HEK293 (cell line): ENCODE measurements at regions not wholly inside any gene's neighbourhood (a gene's known extent, or its start where the extent isn't known, plus 50 kb on each side); places are given as distances from the start of the nearest gene placed in this dataset.

Experiments
- CTCF ChIA-PET: fragments of 350-600 bp; formaldehyde crosslinking; extraction: SDS; loops from one replicate; lab custom pipeline; 2021; ENCODE audit warnings: antibody characterized with exemption; lab: Yijun Ruan, JAX
- POLR2A ChIA-PET: fragments of 300-600 bp; formaldehyde crosslinking; extraction: SDS; loops from one replicate; lab custom pipeline; 2020; ENCODE audit warnings: antibody characterized with exemption, inconsistent platforms; lab: Yijun Ruan, JAX
- H3K27ac ChIP-seq: fragments of 200-500 bp; sonication (Bioruptor generic); 2 replicates; pipeline ENCODE4 v1.5.1; 2014; ENCODE audit warnings: low read depth, low read length, control low read depth, inconsistent platforms; ENCODE audit errors: extremely low read depth
- H3K36me3 ChIP-seq, 2 experiments: fragments of 200-500 bp in 1 of 2; sonication (Bioruptor generic) in 1 of 2; 1 replicate in 1 of 2; 2 replicates in 1 of 2; pipeline ENCODE4 v1.5.1; 2014 to 2017; ENCODE audit warnings: inconsistent platforms in 2 of 2, low read length in 2 of 2; ENCODE audit not compliant: control insufficient read depth in 2 of 2, insufficient read depth in 1 of 2
- H3K4me1 ChIP-seq: fragments of 200-500 bp; sonication (Bioruptor generic); 2 replicates; pipeline ENCODE4 v1.5.1; 2014; ENCODE audit warnings: mild to moderate bottlenecking, low read length, inconsistent platforms; ENCODE audit not compliant: control insufficient read depth, insufficient read depth
- H3K4me3 ChIP-seq: 2 replicates; pipeline ENCODE4 v1.5.1; 2011; ENCODE audit warnings: low read depth, mild to moderate bottlenecking, control low read depth, low read length, moderate library complexity
- H3K9me3 ChIP-seq: fragments of 200-500 bp; sonication (Bioruptor generic); 2 replicates; pipeline ENCODE4 v1.5.1; 2014; ENCODE audit warnings: low read depth, low read length, inconsistent platforms; ENCODE audit not compliant: control insufficient read depth, insufficient read depth
- ATF2 ChIP-seq: fragments of 450-650 bp; formaldehyde crosslinking; IDR thresholded peaks from 2 replicates; pipeline ENCODE4 v1.5.1; 2016; ENCODE audit warnings: missing biosample characterization, missing genetic modification characterization, low read depth
- HIC1 ChIP-seq: fragments of 450-650 bp; formaldehyde crosslinking; IDR thresholded peaks from 2 replicates; pipeline ENCODE4 v1.5.1; 2016; ENCODE audit warnings: missing biosample characterization, missing genetic modification characterization
- KLF16 ChIP-seq: fragments of 450-650 bp; formaldehyde crosslinking; IDR thresholded peaks from 2 replicates; pipeline ENCODE4 v1.5.1; 2017; ENCODE audit warnings: missing biosample characterization, missing genetic modification characterization
- OSR2 ChIP-seq: fragments of 450-650 bp; formaldehyde crosslinking; IDR thresholded peaks from 2 replicates; pipeline ENCODE4 v1.5.1; 2016; ENCODE audit warnings: missing biosample characterization, missing genetic modification characterization
- OVOL3 ChIP-seq: fragments of 450-650 bp; formaldehyde crosslinking; IDR thresholded peaks from 2 replicates; pipeline ENCODE4 v1.5.1; 2016; ENCODE audit warnings: missing biosample characterization, missing genetic modification characterization
- TRIM28 ChIP-seq: IDR thresholded peaks from 2 replicates; pipeline ENCODE4 v1.6.1; 2011; ENCODE audit warnings: low read length, control low read depth, borderline replicate concordance
- TSHZ1 ChIP-seq: fragments of 450-650 bp; formaldehyde crosslinking; IDR thresholded peaks from 2 replicates; pipeline ENCODE4 v1.5.1; 2016; ENCODE audit warnings: missing biosample characterization, missing genetic modification characterization, borderline replicate concordance
- ZNF133 ChIP-seq: fragments of 450-650 bp; formaldehyde crosslinking; IDR thresholded peaks from 2 replicates; pipeline ENCODE4 v1.5.1; 2016; ENCODE audit warnings: missing biosample characterization, missing genetic modification characterization
- ZNF148 ChIP-seq: fragments of 450-650 bp; formaldehyde crosslinking; IDR thresholded peaks from 2 replicates; pipeline ENCODE4 v1.5.0; 2017; ENCODE audit warnings: missing biosample characterization, missing genetic modification characterization, borderline replicate concordance
- ZNF362 ChIP-seq: fragments of 450-650 bp; formaldehyde crosslinking; IDR thresholded peaks from 2 replicates; pipeline ENCODE4 v1.5.1; 2016; ENCODE audit warnings: missing biosample characterization, missing genetic modification characterization
- ZNF529 ChIP-seq: fragments of 450-650 bp; formaldehyde crosslinking; IDR thresholded peaks from 2 replicates; pipeline ENCODE4 v1.5.1; 2017; ENCODE audit warnings: missing genetic modification characterization, missing biosample characterization; ENCODE audit not compliant: insufficient replicate concordance
- ZSCAN18 ChIP-seq: fragments of 450-650 bp; formaldehyde crosslinking; IDR thresholded peaks from 2 replicates; pipeline ENCODE4 v1.5.1; 2016; ENCODE audit warnings: missing biosample characterization, missing genetic modification characterization

GRCh38 chr9:106713206-106713605 lies 149.8 kb upstream of the ZNF462 start (continued):
- no peak for TF ChIP-seq TSHZ1 (tag by site-specific recombination)
- no peak for TF ChIP-seq ZNF148 (tag by site-specific recombination)
- TF ChIP-seq ZSCAN18 (tag by site-specific recombination) = no peak
- TF ChIP-seq ZNF133 (tag by site-specific recombination) = no peak
- no peak for TF ChIP-seq ZNF362 (tag by site-specific recombination)
- no peak for TF ChIP-seq TRIM28
- no peak for TF ChIP-seq OSR2
- no peak for TF ChIP-seq HIC1

- ChIA-PET POLR2A (no interaction called here), CTCF (no interaction called here)
- H3K9me3 ChIP-seq = no peaks in the 10 kb centered on the region
- H3K4me1 ChIP-seq = no peaks in the 10 kb centered on the region
- H3K4me3 ChIP-seq = no peak overlapping the region
- H3K36me3 ChIP-seq = no peaks in the 10 kb centered on the region
- no peak overlapping the region for H3K27ac ChIP-seq
- TF ChIP-seq ATF2 (tag by site-specific recombination) (no peak), TRIM28 (no peak), KLF16 (tag by site-specific recombination) (no peak), OVOL3 (tag by site-specific recombination) (no peak), ZSCAN18 (tag by site-specific recombination) (no peak), ZNF529 (no peak)
Observed at GRCh38 chr9:106716820-106717219, 146.1 kb upstream of the ZNF462 start.
